Epidermal melanocyte (primary cell): ENCODE measurements at regions not wholly inside any gene's neighbourhood (a gene's known extent, or its start where the extent isn't known, plus 50 kb on each side); places are given as distances from the start of the nearest gene placed in this dataset.
"Not testable (repeated sequence)": the region's sequence is repeated elsewhere in the genome, so short reads cannot be mapped to it uniquely, and the experiment has no call there.

Experiments used
- DNase-seq: peaks from one replicate; pipeline ENCODE4 v3.0.0; 2011; ENCODE audit warnings: low spot score; ENCODE audit not compliant: insufficient read length

GRCh38 chr5:17819783-17820182, 185.5 kb downstream of the TAF11L14 start:
- DNase-seq = no peak

- DNase-seq = no peak
These were observed 194.4 kb downstream of the TAF11L14 start for GRCh38 chr5:17828681-17829080.

- no peak for DNase-seq
These were observed 195.2 kb downstream of the TAF11L14 start for GRCh38 chr5:17829456-17829855.

GRCh38 chr5:17831279-17831678, 197.0 kb downstream of the TAF11L14 start:
- no peak for DNase-seq

- DNase-seq = no peak
These were observed 198.9 kb downstream of the TAF11L14 start for GRCh38 chr5:17832949-17833745.

- no peak for DNase-seq
These were observed 203.5 kb downstream of the TAF11L14 start for GRCh38 chr5:17837757-17838156.

GRCh38 chr5:17838469-17838868, 204.2 kb downstream of the TAF11L14 start:
- DNase-seq = no peak

- no peak for DNase-seq
These were observed 205.6 kb downstream of the TAF11L14 start for GRCh38 chr5:17839848-17840247.

GRCh38 chr5:17846496-17846895, 212.2 kb downstream of the TAF11L14 start:
- no peak for DNase-seq

- DNase-seq = no peak
These were observed 213.0 kb downstream of the TAF11L14 start for GRCh38 chr5:17847286-17847685.

GRCh38 chr5:17852111-17852510, 217.9 kb downstream of the TAF11L14 start:
- no peak for DNase-seq

GRCh38 chr5:17852740-17853139, 218.5 kb downstream of the TAF11L14 start:
- DNase-seq = no peak

- no peak for DNase-seq
These were observed 220.6 kb downstream of the TAF11L14 start for GRCh38 chr5:17854901-17855300.

GRCh38 chr5:17860660-17861315, 226.5 kb downstream of the TAF11L14 start:
- no peak for DNase-seq

- not testable (repeated sequence) for DNase-seq
These were observed 230.6 kb downstream of the TAF11L14 start for GRCh38 chr5:17864903-17865302.

- not testable (repeated sequence) for DNase-seq
These were observed 231.7 kb downstream of the TAF11L14 start for GRCh38 chr5:17865966-17866365.

GRCh38 chr5:17872204-17872603, 237.9 kb downstream of the TAF11L14 start:
- DNase-seq = no peak

- DNase-seq = no peak
These were observed 244.3 kb downstream of the TAF11L14 start for GRCh38 chr5:17878541-17878940.

- DNase-seq = no peak
These were observed 245.0 kb downstream of the TAF11L14 start for GRCh38 chr5:17879276-17879675.

- no peak for DNase-seq
These were observed 246.6 kb downstream of the TAF11L14 start for GRCh38 chr5:17880869-17881268.

GRCh38 chr5:17882760-17883488, 248.7 kb downstream of the TAF11L14 start:
- no peak for DNase-seq

- DNase-seq = no peak
These were observed 253.9 kb downstream of the TAF11L14 start for GRCh38 chr5:17888155-17888554.
